NCI-H460 (cell line): ENCODE measurements at regions not wholly inside any gene's neighbourhood (a gene's known extent, or its start where the extent isn't known, plus 50 kb on each side); places are given as distances from the start of the nearest gene placed in this dataset.
A peak's percentile ranks its signal among the peaks of the same experiment; 100 is the strongest.

Experiments used
- DNase-seq: peaks from one replicate; pipeline ENCODE4 v3.0.0-alpha.2; 2016; ENCODE audit warnings: low read depth; ENCODE audit errors: extremely low read depth

- no peak for DNase-seq
Observed at GRCh38 chr16:8204096-8204495, 386.2 kb downstream of the TMEM114 start.

- no peak for DNase-seq
Observed at GRCh38 chr16:8203101-8203500, 387.2 kb downstream of the TMEM114 start.

DNA sequence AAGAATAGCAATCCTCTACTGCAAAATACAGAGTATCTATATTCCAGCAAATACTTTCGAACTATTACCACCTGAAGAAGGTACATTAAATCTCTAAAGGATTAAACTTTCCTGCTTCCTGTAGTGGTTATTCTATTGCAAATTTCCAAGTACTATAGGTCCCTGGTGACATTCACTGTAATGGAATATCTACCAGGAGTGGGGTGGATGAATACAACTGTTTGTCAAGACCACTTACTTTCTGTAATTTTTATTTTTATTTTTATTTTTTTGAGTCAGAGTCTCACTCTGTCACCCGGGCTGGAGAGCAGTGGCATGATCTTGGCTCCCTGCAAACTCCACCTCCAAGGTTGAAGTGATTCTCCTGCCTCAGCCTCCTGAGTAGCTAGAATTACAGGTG is 389.5 kb downstream of the TMEM114 start:
- DNase-seq = no peak

DNA sequence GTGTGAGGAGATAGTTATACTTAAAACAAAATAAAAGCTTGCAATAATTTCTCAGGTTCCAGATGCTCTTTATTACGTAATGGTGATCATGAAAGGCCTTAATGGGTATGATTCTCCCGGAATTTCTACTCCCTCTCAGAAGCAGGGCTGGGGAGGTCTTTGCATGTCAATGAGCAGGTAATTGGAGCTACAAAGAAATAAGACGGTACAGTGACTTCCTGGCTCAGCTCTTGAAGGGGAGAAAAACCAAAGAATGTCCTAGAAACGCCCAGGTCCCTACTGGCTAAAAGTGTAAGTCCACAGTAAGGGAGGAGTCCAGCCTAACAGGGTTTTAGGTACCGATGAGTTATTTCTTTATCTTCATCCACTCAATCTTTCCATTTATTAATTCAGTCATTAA is 390.9 kb downstream of the TMEM114 start:
- DNase-seq = no peak

DNA sequence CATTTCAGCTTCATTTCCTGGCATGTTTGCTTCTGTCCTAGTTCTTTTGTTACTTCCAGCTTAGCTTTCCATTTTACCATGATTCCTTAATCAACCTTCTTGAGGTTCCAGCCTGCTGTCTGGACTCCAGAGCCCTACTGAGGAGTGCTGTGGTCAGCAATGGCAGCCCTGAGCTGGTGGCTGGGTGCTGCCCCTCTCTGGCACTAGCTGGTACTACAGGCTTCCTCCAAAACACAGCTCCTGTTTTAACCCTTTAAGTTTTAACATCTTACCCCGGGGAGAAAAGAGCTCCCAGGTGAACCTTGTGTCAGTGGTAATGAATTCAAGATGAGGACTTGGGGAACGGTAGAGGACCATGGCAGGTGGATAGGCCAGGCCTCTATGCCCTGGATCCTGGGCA is 395.5 kb downstream of the TMEM114 start:
- DNase-seq = no peak

DNA sequence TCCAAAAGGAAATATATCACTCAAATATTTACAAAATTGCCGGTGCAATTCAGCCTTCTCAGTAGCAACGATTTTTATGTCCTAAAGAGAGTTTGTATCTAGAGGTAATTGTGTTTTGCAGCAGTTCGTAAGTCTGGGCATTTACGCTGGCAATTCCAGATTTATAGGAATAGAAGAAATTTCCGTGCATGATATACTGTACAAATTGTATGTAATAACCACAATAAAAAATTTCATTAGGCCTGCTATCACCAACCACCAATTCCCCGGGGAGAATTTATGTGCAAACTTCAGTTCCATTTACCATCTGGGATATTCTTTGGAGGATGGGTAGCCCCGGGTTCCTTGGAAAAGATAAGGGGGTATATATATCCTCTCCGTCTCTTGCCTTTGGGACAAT is 401.5 kb downstream of the TMEM114 start:
- DNase-seq = no peak

GRCh38 chr16:8187782-8188372 is 402.4 kb downstream of the TMEM114 start:
- DNase-seq = no peak

- no peak for DNase-seq
Observed at GRCh38 chr16:8184854-8185253, 405.5 kb downstream of the TMEM114 start.

DNA sequence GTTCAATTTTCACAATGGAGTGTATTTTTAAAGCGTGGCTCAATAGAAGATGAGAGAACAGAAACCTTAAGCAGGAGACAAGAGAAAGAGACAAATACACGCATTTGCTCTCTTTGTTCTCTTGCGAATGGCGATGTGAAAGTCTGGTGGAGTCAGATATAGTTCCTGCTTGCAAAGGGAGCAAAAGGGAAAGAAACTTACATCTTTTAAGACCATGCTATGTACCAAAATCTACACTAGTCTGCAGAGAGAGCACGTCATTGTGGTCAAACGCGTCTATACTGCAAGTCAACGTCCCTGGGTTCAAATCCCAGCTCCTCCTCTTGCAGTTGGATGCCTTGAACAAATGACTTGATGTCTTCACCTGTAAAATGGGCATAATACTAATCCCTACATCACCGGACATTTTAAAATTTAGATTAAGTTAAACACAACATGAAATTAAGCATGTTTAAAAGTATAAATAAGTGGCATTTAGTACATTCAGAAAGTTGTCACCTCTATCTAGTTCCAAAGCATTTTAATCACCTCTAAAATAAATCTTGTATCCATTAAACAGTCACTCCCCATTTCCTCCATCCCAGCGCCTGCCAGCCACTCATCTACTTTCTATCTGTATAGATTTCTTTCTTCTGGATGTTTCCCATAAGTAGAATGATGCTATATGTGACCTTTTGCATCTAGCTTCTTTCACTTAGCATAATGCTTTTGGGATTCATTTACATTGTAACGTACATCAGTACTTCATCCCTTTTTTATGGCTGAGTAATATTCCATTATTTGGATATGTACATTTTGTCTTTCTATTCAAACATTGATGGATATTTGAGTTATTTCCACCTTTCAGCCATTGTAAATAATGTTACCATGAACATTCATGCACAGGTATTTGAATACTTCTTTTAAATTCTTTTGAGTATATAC is 406.9 kb downstream of the TMEM114 start:
- no peak for DNase-seq

DNA sequence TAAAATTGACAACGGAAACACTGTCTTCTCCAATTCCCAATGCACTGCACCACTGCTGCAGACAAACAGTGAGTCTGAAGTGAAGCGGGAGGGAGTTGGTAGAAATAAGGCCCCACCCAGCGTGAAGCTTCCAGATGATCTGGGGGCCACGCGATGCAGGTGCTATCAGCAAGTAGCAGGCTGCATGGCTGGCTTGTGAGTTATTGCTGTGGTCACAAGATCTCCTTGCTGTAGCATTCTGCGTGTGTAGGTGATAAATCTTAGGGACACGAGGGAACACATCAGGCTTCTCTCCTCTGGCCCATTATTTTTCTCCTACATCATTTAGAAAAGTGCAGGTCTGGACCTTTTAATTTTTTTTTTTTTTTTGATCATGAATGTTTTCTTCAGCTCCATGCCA is 407.6 kb downstream of the TMEM114 start:
- DNase-seq = no peak

DNA sequence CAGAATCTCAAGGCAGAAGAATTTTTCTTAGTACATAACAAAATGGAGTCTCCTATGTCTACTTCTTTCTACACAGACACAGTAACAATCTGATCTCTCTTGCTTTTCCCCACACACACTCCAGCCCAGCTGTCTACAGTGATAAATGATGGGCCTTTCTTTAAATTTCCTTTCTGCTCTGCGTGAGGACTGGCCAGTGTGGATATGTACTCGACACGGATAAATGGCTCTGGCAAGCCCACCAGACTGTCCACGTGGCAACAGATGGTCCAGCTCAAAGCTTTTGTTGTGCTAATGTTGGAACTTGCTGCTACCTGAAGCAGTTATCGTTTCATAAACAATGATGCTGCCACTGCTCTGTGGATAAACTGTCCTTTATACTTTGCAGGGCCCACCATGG is 410.7 kb downstream of the TMEM114 start:
- no peak for DNase-seq

GRCh38 chr16:8178271-8178670 is 412.0 kb downstream of the TMEM114 start:
- no peak for DNase-seq

DNA sequence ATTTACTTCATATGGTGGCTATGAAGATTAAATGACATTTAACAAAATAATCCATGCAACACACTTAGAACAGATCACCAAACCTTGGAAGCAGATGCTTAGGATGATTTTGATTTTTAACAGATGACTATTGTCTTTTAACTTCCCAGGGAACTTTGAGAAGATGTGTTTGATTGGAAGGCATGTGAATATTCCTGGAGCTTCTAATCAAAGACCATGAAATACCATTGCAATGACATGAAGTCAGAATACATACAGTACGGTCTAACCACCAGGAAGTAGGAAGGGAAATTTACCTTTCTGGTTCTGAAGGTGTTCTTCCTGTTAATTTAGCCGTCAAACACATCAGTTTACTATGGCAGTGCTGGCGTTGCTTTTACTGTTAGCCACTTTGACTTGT is 414.9 kb downstream of the TMEM114 start:
- no peak for DNase-seq

GRCh38 chr16:8173111-8173644 is 417.1 kb downstream of the TMEM114 start:
- peak; percentile 65 for DNase-seq

DNA sequence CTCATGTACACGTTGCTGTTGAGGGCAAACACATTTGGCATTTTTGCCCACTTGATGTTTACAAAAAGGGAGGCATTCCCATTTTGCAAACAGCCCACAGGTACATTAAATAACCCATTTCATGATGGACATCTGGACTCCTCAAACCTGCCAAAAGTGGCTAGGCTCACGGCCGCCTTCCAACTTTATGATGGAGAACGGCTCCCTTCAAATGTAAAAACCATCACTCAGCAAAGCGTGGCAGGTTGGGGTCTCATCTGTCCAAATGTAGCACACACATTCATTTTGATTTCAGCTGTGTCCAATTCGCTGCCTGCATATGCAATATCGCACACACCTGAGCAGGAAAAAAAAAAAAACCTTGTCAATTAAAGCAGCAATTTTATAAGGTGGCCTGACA is 417.8 kb downstream of the TMEM114 start:
- DNase-seq = no peak

DNA sequence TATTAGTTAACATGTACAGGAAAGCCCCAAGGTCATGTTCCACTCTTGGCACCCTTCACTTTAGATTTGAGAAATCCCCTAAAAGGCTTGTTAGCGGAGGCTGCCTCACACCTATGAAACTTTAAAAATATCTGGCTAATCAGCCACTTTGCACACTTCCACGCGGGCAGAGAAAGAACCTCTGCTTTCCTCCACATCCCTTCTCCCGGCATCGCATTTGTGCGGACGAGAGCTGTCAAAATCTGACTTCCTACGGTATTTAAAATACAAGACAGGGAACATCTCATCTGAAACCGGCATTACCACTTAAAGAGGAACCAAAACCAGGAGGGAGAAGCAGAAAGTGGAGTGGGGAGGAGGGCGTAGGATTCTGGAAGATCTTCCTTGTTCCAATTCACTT is 422.3 kb downstream of the TMEM114 start:
- no peak for DNase-seq

DNA sequence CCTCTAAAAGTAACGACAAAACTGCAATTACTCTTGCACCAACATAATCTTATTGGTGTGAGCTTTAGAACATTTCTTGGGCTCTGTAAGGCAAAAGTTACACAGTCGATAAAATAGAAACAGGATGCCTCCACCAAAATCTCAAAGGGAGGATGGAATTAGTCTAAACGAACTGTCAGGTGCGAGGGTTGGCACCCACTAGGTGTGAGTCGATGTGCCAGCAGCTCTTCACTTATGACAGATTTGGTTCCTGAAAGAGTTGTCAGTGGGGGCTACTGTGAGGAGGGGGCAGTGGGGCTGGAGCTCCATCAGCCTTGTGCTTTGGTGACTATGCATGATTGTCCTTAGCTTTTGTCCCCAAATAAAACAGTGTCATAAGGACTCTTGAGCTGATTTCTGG is 422.9 kb downstream of the TMEM114 start:
- DNase-seq = no peak

DNA sequence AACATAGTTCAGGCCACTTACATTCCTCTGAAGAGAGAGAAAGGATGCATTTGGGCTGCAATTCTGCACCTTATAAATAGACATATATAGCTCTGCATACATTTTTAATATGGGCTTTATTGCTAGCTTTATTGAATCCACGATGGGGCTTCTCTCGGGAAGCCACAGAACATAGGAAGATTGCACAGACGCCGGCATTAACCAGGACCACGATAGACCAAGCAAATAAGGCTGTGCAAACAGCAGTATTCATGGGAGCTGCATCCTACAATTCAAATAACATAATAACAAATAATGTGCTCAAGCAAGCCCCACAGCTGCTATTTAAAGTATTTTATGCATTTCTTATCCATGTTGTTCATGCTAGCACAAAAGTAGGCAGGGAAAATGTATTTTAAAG is 432.3 kb downstream of the TMEM114 start:
- no peak for DNase-seq

- DNase-seq = no peak
Observed at GRCh38 chr16:8155275-8155674, 435.0 kb downstream of the TMEM114 start.

DNA sequence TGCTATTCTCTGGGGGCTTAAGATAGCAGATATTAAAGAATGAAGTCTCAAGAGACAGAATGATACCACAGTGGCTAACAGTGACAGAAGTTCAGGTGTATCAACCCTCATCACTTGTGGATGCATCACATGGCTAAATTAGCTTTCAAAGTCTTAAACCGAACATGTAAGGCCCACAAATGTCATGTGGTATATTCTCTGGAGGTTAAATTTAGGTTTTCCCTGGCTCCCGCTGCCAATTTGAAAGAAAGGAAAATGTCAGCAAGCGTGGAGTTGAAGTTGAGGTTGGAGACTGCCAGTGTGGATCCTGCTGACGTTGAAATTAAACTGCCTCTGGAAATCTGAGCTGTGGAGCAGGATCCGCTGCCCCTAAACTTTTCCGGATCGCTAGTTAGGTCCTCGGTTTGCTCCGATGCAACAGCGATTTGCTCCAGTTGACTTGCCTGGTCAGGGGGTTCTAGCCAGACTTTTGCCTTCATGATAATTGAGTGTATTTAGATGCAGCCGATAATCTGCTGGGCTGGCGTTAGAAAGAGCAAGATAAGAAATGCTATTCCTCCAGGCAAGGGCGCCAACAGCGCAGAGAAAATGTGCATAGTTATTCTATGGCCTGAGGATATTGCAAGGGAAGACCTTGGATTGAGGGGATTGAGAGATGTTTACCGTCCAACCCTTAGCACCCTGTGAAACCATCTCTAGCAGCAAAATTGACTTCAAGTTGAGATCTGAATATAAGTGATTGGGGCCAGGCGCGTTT is 443.9 kb downstream of the TMEM114 start:
- no peak for DNase-seq

DNA sequence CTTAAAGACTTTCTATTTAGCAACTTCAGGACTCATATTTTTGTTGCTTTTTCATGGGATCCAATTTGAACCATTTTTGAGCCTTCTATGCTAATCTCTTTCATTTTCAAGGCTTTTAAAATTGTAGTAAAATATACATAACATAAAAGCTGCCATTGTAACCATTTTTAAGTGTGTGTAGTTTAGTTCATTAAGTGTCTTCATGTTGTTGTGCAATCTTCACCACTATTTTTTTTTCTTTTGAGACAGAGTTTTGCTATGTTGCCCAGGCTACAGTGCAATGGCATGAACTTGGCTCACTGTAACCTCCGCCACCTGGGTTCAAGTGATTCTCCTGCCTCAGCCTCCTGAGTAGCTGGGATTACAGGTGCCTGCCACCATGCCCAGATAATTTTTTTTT is 451.6 kb downstream of the TMEM114 start:
- DNase-seq = no peak
